Spleen (tissue), 11 donors: ENCODE measurements at regions not wholly inside any gene's neighbourhood (a gene's known extent, or its start where the extent isn't known, plus 50 kb on each side); places are given as distances from the start of the nearest gene placed in this dataset.

Experiments used
- DNase-seq: peaks from one replicate; pipeline ENCODE4 v3.0.0-alpha.2; 2020
- H3K27ac ChIP-seq, 8 donors: fragments of 200-600 bp; sonication (generic) in 7 of 8; 1 replicate in 4 of 8; 2 replicates in 4 of 8; pipeline versions ENCODE4 v1.5.0 to v1.8.0; 2016 to 2021; ENCODE audit warnings: inconsistent platforms in 4 of 8, mild to moderate bottlenecking in 4 of 8, moderate library complexity in 1 of 8
- H3K27me3 ChIP-seq, 7 donors: fragments of 200-600 bp; sonication (generic) in 6 of 7; replicated peaks in 1 of 7; 1 replicate in 4 of 7; 2 replicates in 3 of 7; pipeline versions ENCODE4 v1.5.0 to v1.8.0; 2016 to 2021; ENCODE audit warnings: inconsistent platforms in 3 of 7, mild to moderate bottlenecking in 1 of 7
- H3K36me3 ChIP-seq, 6 donors: fragments of 200-600 bp; sonication (generic) in 5 of 6; 1 replicate in 4 of 6; 2 replicates in 2 of 6; pipeline versions ENCODE4 v1.5.0 to v1.8.0; 2016 to 2021; ENCODE audit warnings: inconsistent platforms in 2 of 6
- H3K4me1 ChIP-seq, 6 donors: fragments of 200-600 bp; sonication (generic) in 5 of 6; 1 replicate in 3 of 6; 2 replicates in 3 of 6; pipeline versions ENCODE4 v1.5.0 to v1.8.0; 2016 to 2021; ENCODE audit warnings: inconsistent platforms in 3 of 6
- H3K4me3 ChIP-seq, 8 donors: fragments of 200-600 bp; sonication (generic) in 7 of 8; 1 replicate in 4 of 8; 2 replicates in 4 of 8; pipeline versions ENCODE4 v1.5.0 to v1.8.0; 2016 to 2021; ENCODE audit warnings: inconsistent platforms in 4 of 8, mild to moderate bottlenecking in 4 of 8, moderate library complexity in 2 of 8
- H3K9me3 ChIP-seq, 8 donors: fragments of 200-600 bp; sonication (generic) in 7 of 8; 1 replicate in 4 of 8; 2 replicates in 4 of 8; pipeline versions ENCODE4 v1.5.0 to v1.8.0; 2016 to 2021; ENCODE audit warnings: inconsistent platforms in 4 of 8
- CTCF ChIP-seq, 11 experiments: fragments of 200-600 bp in 7 of 11; fragments of 450-650 bp in 4 of 11; sonication (generic) in 4 of 11; IDR thresholded peaks in 8 of 11; conservative IDR thresholded peaks in 3 of 11; 1 replicate in 7 of 11; 2 replicates in 4 of 11; pipeline versions ENCODE4 v1.4.0 to v1.8.0; 2016 to 2021; ENCODE audit warnings: antibody characterized with exemption in 11 of 11, inconsistent platforms in 4 of 11, mild to moderate bottlenecking in 1 of 11
- POLR2A ChIP-seq, 3 donors: fragments of 450-650 bp; IDR thresholded peaks; one replicate each; pipeline ENCODE4 v1.5.1; 2017; ENCODE audit warnings: antibody characterized with exemption in 3 of 3, mild to moderate bottlenecking in 1 of 3
- POLR2AphosphoS5 ChIP-seq, 3 donors: sonication (generic); formaldehyde crosslinking; IDR thresholded peaks; one replicate each; pipeline ENCODE4 v1.5.1; 2017; ENCODE audit warnings: antibody characterized with exemption in 3 of 3
- WGBS, 5 donors: extraction: QIAGEN DNeasy Blood & Tissue Kit in 3 of 5; methylation state at CpG; one replicate each; pipeline versions ENCODE4 v1.1.5 to v1.1.7; 2013 to 2018; 5-methylcytosine and 5-hydroxymethylcytosine counted together
- intact Hi-C: fragments of 100-400 bp; cut with DNase I; formaldehyde crosslinking; loops from one replicate; pipeline ENCODE4 v1.15.0; 2023; ENCODE audit warnings: low total_unique reads
- donor health status: healthy with polysubstance abuse.
- donor health status: DM: no; HTN: no; CAD: no; lungs with moderate emphysema.
- donor health status: DM: no; HTN: no; CAD: no.
- donor health status: Bipolar disorder and iron deficiency.
- donor health status: healthy.
- donor health status: DM: no; HTN: no; CAD: no.
- donor health status: DM: yes; HTN: yes; CAD: no.

- Histone ChIP-seq H3K27me3 (peaks cover 0 to 65% (median 0%) of the 10 kb centered on the region in 7 donors), H3K9me3 (no peaks in the 10 kb centered on the region), H3K4me1 (no peaks in the 10 kb centered on the region), H3K36me3 (no peaks in the 10 kb centered on the region), H3K27ac (no peak overlapping the region), H3K4me3 (no peak overlapping the region)
- WGBS, 5 donors, result 60 to 72% (median 63%) methylated on average over 4 of the region's 4 CpGs
- no peak for DNase-seq
- intact Hi-C loops, result no loop called here
- TF ChIP-seq POLR2A (IDR thresholded peaks at IDR 0.05), result no peak
- TF ChIP-seq POLR2AphosphoS5 (IDR thresholded peaks at IDR 0.05), result no peak
- no peak for TF ChIP-seq CTCF (IDR thresholded peaks at IDR 0.05 in 8 of 11, conservative IDR thresholded peaks at IDR 0.05 in 3 of 11)
Observed at GRCh38 chr11:115644856-115645255, 140.6 kb upstream of the CADM1 start.

- Histone ChIP-seq H3K4me3 (no peak overlapping the region), H3K9me3 (no peaks in the 10 kb centered on the region), H3K4me1 (no peaks in the 10 kb centered on the region), H3K27me3 (peaks cover 0 to 62% (median 0%) of the 10 kb centered on the region in 7 donors), H3K27ac (no peak overlapping the region), H3K36me3 (no peaks in the 10 kb centered on the region)
- no peak for TF ChIP-seq POLR2A (IDR thresholded peaks at IDR 0.05)
- no peak for TF ChIP-seq POLR2AphosphoS5 (IDR thresholded peaks at IDR 0.05)
- TF ChIP-seq CTCF (IDR thresholded peaks at IDR 0.05 in 8 of 11, conservative IDR thresholded peaks at IDR 0.05 in 3 of 11), result no peak
- WGBS, 5 donors, result 75 to 82% (median 77%) methylated on average over 12 of the region's 12 CpGs
- intact Hi-C loops, result no loop called here
- no peak for DNase-seq
Observed at GRCh38 chr11:115643549-115644270, 139.5 kb upstream of the CADM1 start.

GRCh38 chr11:115642660-115643059 lies 138.4 kb upstream of the CADM1 start:
- TF ChIP-seq CTCF (IDR thresholded peaks at IDR 0.05 in 8 of 11, conservative IDR thresholded peaks at IDR 0.05 in 3 of 11) (no peak), POLR2A (IDR thresholded peaks at IDR 0.05) (no peak), POLR2AphosphoS5 (IDR thresholded peaks at IDR 0.05) (no peak)
- no peaks in the 10 kb centered on the region for H3K4me1 ChIP-seq
- WGBS, 5 donors, result 68 to 80% (median 69%) methylated on average over 4 of the region's 4 CpGs
- H3K36me3 ChIP-seq, result no peaks in the 10 kb centered on the region
- H3K9me3 ChIP-seq, result no peaks in the 10 kb centered on the region
- H3K4me3 ChIP-seq, result no peak overlapping the region
- no peak for DNase-seq
- H3K27ac ChIP-seq, result no peak overlapping the region
- intact Hi-C loops, result no loop called here
- H3K27me3 ChIP-seq, result peaks cover 0 to 52% (median 0%) of the 10 kb centered on the region in 7 donors

GRCh38 chr11:115637599-115638241 lies 133.5 kb upstream of the CADM1 start:
- no peak for TF ChIP-seq POLR2AphosphoS5 (IDR thresholded peaks at IDR 0.05)
- no peak for TF ChIP-seq CTCF (IDR thresholded peaks at IDR 0.05 in 8 of 11, conservative IDR thresholded peaks at IDR 0.05 in 3 of 11)
- no peak for TF ChIP-seq POLR2A (IDR thresholded peaks at IDR 0.05)
- Histone ChIP-seq H3K9me3 (no peaks in the 10 kb centered on the region), H3K4me3 (no peak overlapping the region), H3K27me3 (peaks cover 0 to 14% (median 0%) of the 10 kb centered on the region in 7 donors), H3K4me1 (no peaks in the 10 kb centered on the region), H3K36me3 (no peaks in the 10 kb centered on the region), H3K27ac (no peak overlapping the region)
- 61 to 77% (median 67%) methylated on average over 8 of the region's 8 CpGs for WGBS, 5 donors
- DNase-seq, result no peak
- intact Hi-C loops, result no loop called here
